GM23248 (cell line): ENCODE measurements at regions not wholly inside any gene's neighbourhood (a gene's known extent, or its start where the extent isn't known, plus 50 kb on each side); places are given as distances from the start of the nearest gene placed in this dataset.
"Not testable (repeated sequence)": the region's sequence is repeated elsewhere in the genome, so short reads cannot be mapped to it uniquely, and the experiment has no call there.

ENCODE experiments used
- DNase-seq: peaks from one replicate; pipeline ENCODE4 v3.0.0-alpha.2; 2015
- H2AFZ ChIP-seq: fragments of 200-600 bp; sonication (generic); 2 replicates; pipeline ENCODE4 v1.6.1; 2016; ENCODE audit warnings: antibody characterized with exemption
- H3F3A ChIP-seq: fragments of 200-600 bp; sonication (generic); 2 replicates; pipeline ENCODE4 v1.6.1; 2016; ENCODE audit warnings: mild to moderate bottlenecking, antibody characterized with exemption, mixed run types; ENCODE audit not compliant: insufficient read depth
- H3K27ac ChIP-seq: fragments of 200-600 bp; sonication (generic); 2 replicates; pipeline ENCODE4 v1.5.1; 2016; ENCODE audit warnings: mild to moderate bottlenecking
- H3K27me3 ChIP-seq: fragments of 200-600 bp; sonication (generic); replicated peaks from 2 replicates; pipeline ENCODE4 v1.6.1; 2016; ENCODE audit warnings: mild to moderate bottlenecking; ENCODE audit not compliant: insufficient read depth
- H3K36me3 ChIP-seq: fragments of 200-600 bp; sonication (generic); 2 replicates; pipeline ENCODE4 v1.6.1; 2016; ENCODE audit warnings: low read depth, mild to moderate bottlenecking
- H3K4me1 ChIP-seq: fragments of 200-600 bp; sonication (generic); 2 replicates; pipeline ENCODE4 v1.6.1; 2016; ENCODE audit warnings: mild to moderate bottlenecking; ENCODE audit not compliant: insufficient read depth
- H3K4me2 ChIP-seq: fragments of 200-600 bp; sonication (generic); one replicate; pipeline ENCODE4 v1.6.1; 2016; ENCODE audit warnings: mild to moderate bottlenecking; ENCODE audit not compliant: unreplicated experiment
- H3K4me3 ChIP-seq: fragments of 200-600 bp; sonication (generic); 2 replicates; pipeline ENCODE4 v1.5.1; 2016; ENCODE audit warnings: mild to moderate bottlenecking
- H3K79me2 ChIP-seq: fragments of 200-600 bp; sonication (generic); 2 replicates; pipeline ENCODE4 v1.6.1; 2016; ENCODE audit warnings: mild to moderate bottlenecking; ENCODE audit not compliant: insufficient read depth
- H3K9ac ChIP-seq: fragments of 200-600 bp; sonication (generic); 2 replicates; pipeline ENCODE4 v1.6.1; 2016; ENCODE audit warnings: mild to moderate bottlenecking
- H3K9me2 ChIP-seq: fragments of 200-600 bp; sonication (generic); 2 replicates; pipeline ENCODE4 v1.6.1; 2016; ENCODE audit warnings: mixed run types, mild to moderate bottlenecking, moderate library complexity; ENCODE audit not compliant: insufficient read depth
- H3K9me3 ChIP-seq: fragments of 200-600 bp; sonication (generic); one replicate; pipeline ENCODE4 v1.6.1; 2017; ENCODE audit warnings: low read depth
- H4K20me1 ChIP-seq: fragments of 200-600 bp; sonication (generic); 2 replicates; pipeline ENCODE4 v1.6.0; 2016; ENCODE audit not compliant: insufficient read depth
- EZH2 ChIP-seq: fragments of 200-600 bp; sonication (generic); IDR thresholded peaks from 2 replicates; pipeline ENCODE4 v1.6.1; 2018; ENCODE audit warnings: antibody characterized with exemption, mild to moderate bottlenecking; ENCODE audit not compliant: insufficient read depth, poor library complexity, severe bottlenecking
- EZH2phosphoT487 ChIP-seq: fragments of 200-600 bp; sonication (generic); IDR thresholded peaks from 2 replicates; pipeline ENCODE4 v1.6.1; 2018; ENCODE audit warnings: antibody characterized with exemption, moderate library complexity, mild to moderate bottlenecking, low read depth; ENCODE audit not compliant: insufficient read depth
- WGBS, 2 experiments: methylation state at CpG; one replicate each; pipeline ENCODE4 v1.1.6; 2015 to 2017; ENCODE audit warnings: low lambda C conversion rate in 2 of 2, low coverage in 1 of 2; ENCODE audit errors: missing lambda C conversion rate in 2 of 2; 5-methylcytosine and 5-hydroxymethylcytosine counted together
- in situ Hi-C: fragments of 300-500 bp; cut with MboI; formaldehyde crosslinking; loops from 2 replicates; pipeline ENCODE4 v1.15.0; 2020

DNA sequence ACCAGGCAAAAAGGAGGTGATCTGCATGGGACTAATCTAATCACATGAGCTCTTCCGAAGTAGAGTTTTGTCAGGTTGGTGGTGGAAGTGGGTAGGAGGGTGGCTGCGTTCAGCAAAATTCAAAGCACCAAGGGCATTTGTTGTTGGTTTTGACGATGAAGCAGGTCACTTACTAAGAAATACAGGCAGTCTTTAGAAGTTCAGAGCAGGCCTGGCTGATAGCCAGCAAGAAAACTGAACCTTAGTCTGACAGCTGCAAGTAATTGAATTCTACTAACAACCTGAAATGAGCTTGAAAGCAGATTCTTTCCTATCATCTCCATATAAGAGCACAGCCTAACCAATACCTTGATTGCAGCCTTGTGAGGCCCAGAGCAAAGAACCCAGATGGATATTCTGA, 505.8 kb downstream of the KLHL13 start:
- TF ChIP-seq EZH2 (no peak), EZH2phosphoT487 (no peak)
- Histone ChIP-seq H3K4me1 (no peaks in the 10 kb centered on the region), H3K36me3 (no peaks in the 10 kb centered on the region), H3K4me3 (no peak overlapping the region), H3K9me2 (no peaks in the 10 kb centered on the region), H3K9ac (no peak overlapping the region), H3K9me3 (no peaks in the 10 kb centered on the region), H3K79me2 (no peaks in the 10 kb centered on the region), H3K27me3 (no peaks in the 10 kb centered on the region), H3K4me2 (no peak overlapping the region), H3F3A (no peaks in the 10 kb centered on the region), H4K20me1 (no peaks in the 10 kb centered on the region), H3K27ac (no peak overlapping the region), H2AFZ (no peak overlapping the region)
- in situ Hi-C loops: no loop called here
- no peak for DNase-seq
- WGBS, 2 experiments: 5 to 17% methylated on average over 1 to 3 of the region's 3 CpGs

DNA sequence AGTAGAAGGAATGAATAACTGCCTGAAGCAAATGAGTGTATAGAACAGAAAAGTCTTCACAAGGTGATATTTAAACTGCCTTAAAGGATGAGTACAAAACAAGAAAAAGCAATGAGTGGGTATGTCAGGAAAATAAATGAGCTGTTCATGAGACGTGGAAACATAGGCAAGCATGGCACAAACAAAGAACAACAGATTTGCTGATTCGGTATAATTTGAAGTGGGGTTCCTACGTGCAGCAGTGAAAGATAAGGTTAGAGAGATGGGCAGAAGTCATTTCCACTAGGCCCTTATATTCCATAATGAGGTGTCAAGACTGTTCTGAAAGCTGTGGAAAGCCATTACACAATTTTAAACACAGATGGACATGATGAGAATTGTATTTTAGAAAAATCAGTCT, 506.6 kb downstream of the KLHL13 start:
- Histone ChIP-seq H2AFZ (no peak overlapping the region), H3K27ac (no peak overlapping the region), H3F3A (no peaks in the 10 kb centered on the region), H3K4me3 (no peak overlapping the region), H3K36me3 (no peaks in the 10 kb centered on the region), H3K79me2 (no peaks in the 10 kb centered on the region), H3K9me2 (no peaks in the 10 kb centered on the region), H3K9me3 (no peaks in the 10 kb centered on the region), H3K4me2 (no peak overlapping the region), H3K9ac (no peak overlapping the region), H3K27me3 (no peaks in the 10 kb centered on the region), H3K4me1 (no peaks in the 10 kb centered on the region), H4K20me1 (no peaks in the 10 kb centered on the region)
- TF ChIP-seq EZH2 (no peak), EZH2phosphoT487 (no peak)
- in situ Hi-C loops: no loop called here
- 16 to 23% methylated on average over 3 of the region's 3 CpGs for WGBS, 2 experiments
- DNase-seq: no peak

GRCh38 chrX:117607561-117607960, 509.0 kb downstream of the KLHL13 start:
- Histone ChIP-seq H3K4me2 (no peak overlapping the region), H3K4me3 (no peak overlapping the region)
- in situ Hi-C loops: no loop called here

DNA sequence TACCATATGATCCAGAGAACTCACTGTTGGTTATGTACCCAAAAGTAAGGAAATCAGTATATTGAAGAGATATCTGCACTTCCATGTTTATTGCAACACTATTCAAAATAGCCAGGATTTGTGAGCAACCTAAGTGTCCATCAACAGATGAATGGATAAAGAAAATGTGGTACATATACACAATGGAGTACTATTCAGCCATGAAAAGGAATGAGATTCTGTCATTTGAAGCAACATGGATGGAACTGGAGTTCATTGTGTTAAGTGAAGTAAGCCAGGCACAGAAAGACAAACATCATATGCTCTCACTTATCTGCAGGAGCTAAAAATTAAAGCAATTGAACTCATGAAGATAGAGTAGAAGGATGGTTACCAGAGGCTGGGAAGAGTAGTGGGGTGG, 510.5 kb downstream of the KLHL13 start:
- H3K4me2 ChIP-seq, H3K4me1 ChIP-seq, H4K20me1 ChIP-seq, H3K9ac ChIP-seq, DNase-seq, H3K27ac ChIP-seq, H3K4me3 ChIP-seq, H3K36me3 ChIP-seq, H3F3A ChIP-seq, in situ Hi-C loops, H3K79me2 ChIP-seq, H3K9me2 ChIP-seq, H3K9me3 ChIP-seq, H3K27me3 ChIP-seq, H2AFZ ChIP-seq: not testable (repeated sequence)

More at GRCh38 chrX:117607561-117607960, 509.0 kb downstream of the KLHL13 start:
- Histone ChIP-seq H3K36me3 (no peaks in the 10 kb centered on the region), H3K9me3 (no peaks in the 10 kb centered on the region), H2AFZ (no peak overlapping the region), H3K79me2 (no peaks in the 10 kb centered on the region), H3F3A (no peaks in the 10 kb centered on the region), H3K9me2 (no peaks in the 10 kb centered on the region), H3K4me1 (no peaks in the 10 kb centered on the region), H3K27me3 (no peaks in the 10 kb centered on the region), H3K9ac (no peak overlapping the region), H3K27ac (no peak overlapping the region), H4K20me1 (no peaks in the 10 kb centered on the region)
- TF ChIP-seq EZH2phosphoT487 (no peak), EZH2 (no peak)
- no peak for DNase-seq

DNA sequence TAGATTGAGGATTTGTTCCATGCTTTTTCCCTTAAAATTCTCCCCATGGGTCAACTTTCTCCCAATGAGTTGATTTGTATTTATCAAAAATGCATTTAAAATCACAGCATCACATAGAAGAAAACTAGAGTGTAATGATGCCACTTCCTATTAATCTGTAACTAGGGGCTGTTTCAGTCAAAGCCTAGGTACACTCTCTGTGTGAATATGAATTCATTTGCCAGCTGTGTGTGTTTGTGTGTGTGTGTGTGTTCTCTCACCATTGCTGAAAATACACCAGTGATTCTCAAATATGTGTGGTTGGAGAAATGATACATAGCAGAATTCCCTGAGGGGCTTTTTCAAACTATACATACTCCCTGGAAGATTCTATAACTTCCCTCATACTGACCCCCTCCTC, 546.5 kb downstream of the KLHL13 start:
- Histone ChIP-seq H3K4me3 (no peak overlapping the region), H3K9ac (no peak overlapping the region), H3F3A (no peaks in the 10 kb centered on the region), H3K79me2 (no peaks in the 10 kb centered on the region), H3K4me2 (no peak overlapping the region), H4K20me1 (no peaks in the 10 kb centered on the region), H2AFZ (no peak overlapping the region), H3K9me2 (no peaks in the 10 kb centered on the region), H3K27ac (no peak overlapping the region), H3K36me3 (no peaks in the 10 kb centered on the region), H3K4me1 (no peaks in the 10 kb centered on the region), H3K9me3 (no peaks in the 10 kb centered on the region), H3K27me3 (no peaks in the 10 kb centered on the region)
- DNase-seq: no peak
- in situ Hi-C loops: no loop called here
- no peak for TF ChIP-seq EZH2
- TF ChIP-seq EZH2phosphoT487: no peak
